Lung (tissue), 11 donors: ENCODE measurements at regions not wholly inside any gene's neighbourhood (a gene's known extent, or its start where the extent isn't known, plus 50 kb on each side); places are given as distances from the start of the nearest gene placed in this dataset.
A peak's percentile ranks its signal among the peaks of the same experiment; 100 is the strongest.

Experiments
- ATAC-seq: fragments of 200-7000 bp; cut with Tn5 transposase; one replicate; pipeline ENCODE4 v1.9.1; 2020; ENCODE audit warnings: moderate number of reproducible peaks; ENCODE audit not compliant: insufficient read depth, low FRiP score
- DNase-seq, 3 donors: peaks; one replicate each; pipeline ENCODE4 v3.0.0-alpha.2; 2013 to 2017
- H3K27ac ChIP-seq, 2 donors: one replicate each; pipeline ENCODE4 v1.5.1; 2013; ENCODE audit warnings: mild to moderate bottlenecking in 2 of 2, moderate library complexity in 2 of 2, control low read depth in 1 of 2, inconsistent platforms in 1 of 2, low read depth in 1 of 2, low read length in 1 of 2
- H3K27me3 ChIP-seq, 3 donors: one replicate each; pipeline ENCODE4 v1.5.1; 2013; ENCODE audit warnings: low read length in 2 of 3; ENCODE audit not compliant: control insufficient read depth in 3 of 3, insufficient read depth in 3 of 3
- H3K36me3 ChIP-seq, 4 donors: one replicate each; pipeline ENCODE4 v1.5.1; 2013; ENCODE audit warnings: low read length in 4 of 4, mild to moderate bottlenecking in 1 of 4, moderate library complexity in 1 of 4; ENCODE audit not compliant: control insufficient read depth in 4 of 4, insufficient read depth in 4 of 4
- H3K4me1 ChIP-seq, 5 donors: one replicate each; pipeline ENCODE4 v1.5.1; 2013; ENCODE audit warnings: low read length in 5 of 5, mild to moderate bottlenecking in 2 of 5, moderate library complexity in 1 of 5; ENCODE audit not compliant: control insufficient read depth in 5 of 5, insufficient read depth in 5 of 5
- H3K4me3 ChIP-seq: one replicate; pipeline ENCODE4 v1.5.1; 2013; ENCODE audit warnings: mild to moderate bottlenecking, control low read depth, moderate library complexity
- H3K9ac ChIP-seq, 2 donors: one replicate each; pipeline ENCODE4 v1.5.1; 2013; ENCODE audit warnings: low read length in 2 of 2, control low read depth in 1 of 2; ENCODE audit not compliant: insufficient read depth in 1 of 2
- H3K9me3 ChIP-seq, 4 donors: one replicate each; pipeline ENCODE4 v1.5.1; 2013; ENCODE audit warnings: low read length in 3 of 4, mild to moderate bottlenecking in 1 of 4, moderate library complexity in 1 of 4; ENCODE audit not compliant: control insufficient read depth in 4 of 4, insufficient read depth in 3 of 4
- WGBS, 2 donors: extraction: QIAGEN DNeasy Blood & Tissue Kit; methylation state at CpG; one replicate each; pipeline ENCODE4 v1.1.7; 2013; 5-methylcytosine and 5-hydroxymethylcytosine counted together
- TF ChIP-seq, protein P1 (sequence below): IDR thresholded peaks from 2 replicates; pipeline ENCODE4 v1.5.1; 2012; ENCODE audit warnings: mild to moderate bottlenecking; ENCODE audit errors: control extremely low read depth, extremely low read depth
- donor health status: control.
- donor health status: control.
- donor health status: Bipolar disorder and iron deficiency.
- donor health status: healthy.
- donor health status: DM: yes; HTN: yes; CAD: no.

DNA sequence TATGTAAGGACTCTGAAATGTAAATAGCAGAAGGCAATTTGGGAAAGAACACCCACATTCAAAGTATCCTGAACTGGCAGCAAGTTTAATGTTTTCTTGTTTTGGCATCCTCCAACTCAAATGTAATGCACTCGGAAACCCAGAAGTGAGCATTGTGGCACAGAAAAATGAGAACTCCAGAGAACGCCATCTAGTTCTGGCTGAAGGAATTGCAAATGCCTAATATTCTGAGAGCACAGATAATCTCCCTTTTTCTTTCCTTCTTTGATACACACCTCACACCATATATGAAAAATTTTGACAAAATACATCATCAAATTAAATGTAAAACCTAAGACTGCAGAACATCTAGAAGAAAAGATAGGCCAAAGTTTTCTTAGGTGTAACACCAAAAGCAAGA, 52.1 kb downstream of the PWWP3B start:
- Histone ChIP-seq H3K27ac (no peak overlapping the region), H3K36me3 (no peaks in the 10 kb centered on the region), H3K27me3 (peaks cover 0 to 17% (median 0%) of the 10 kb centered on the region in 3 donors), H3K9me3 (no peaks in the 10 kb centered on the region), H3K9ac (no peak overlapping the region), H3K4me3 (no peak overlapping the region), H3K4me1 (no peaks in the 10 kb centered on the region)
- TF ChIP-seq, protein P1, sequence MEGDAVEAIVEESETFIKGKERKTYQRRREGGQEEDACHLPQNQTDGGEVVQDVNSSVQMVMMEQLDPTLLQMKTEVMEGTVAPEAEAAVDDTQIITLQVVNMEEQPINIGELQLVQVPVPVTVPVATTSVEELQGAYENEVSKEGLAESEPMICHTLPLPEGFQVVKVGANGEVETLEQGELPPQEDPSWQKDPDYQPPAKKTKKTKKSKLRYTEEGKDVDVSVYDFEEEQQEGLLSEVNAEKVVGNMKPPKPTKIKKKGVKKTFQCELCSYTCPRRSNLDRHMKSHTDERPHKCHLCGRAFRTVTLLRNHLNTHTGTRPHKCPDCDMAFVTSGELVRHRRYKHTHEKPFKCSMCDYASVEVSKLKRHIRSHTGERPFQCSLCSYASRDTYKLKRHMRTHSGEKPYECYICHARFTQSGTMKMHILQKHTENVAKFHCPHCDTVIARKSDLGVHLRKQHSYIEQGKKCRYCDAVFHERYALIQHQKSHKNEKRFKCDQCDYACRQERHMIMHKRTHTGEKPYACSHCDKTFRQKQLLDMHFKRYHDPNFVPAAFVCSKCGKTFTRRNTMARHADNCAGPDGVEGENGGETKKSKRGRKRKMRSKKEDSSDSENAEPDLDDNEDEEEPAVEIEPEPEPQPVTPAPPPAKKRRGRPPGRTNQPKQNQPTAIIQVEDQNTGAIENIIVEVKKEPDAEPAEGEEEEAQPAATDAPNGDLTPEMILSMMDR, result no peak
- DNase-seq (peak in 1 of 3 donors; percentile 2), ATAC-seq (no peak)
- 41 to 50% methylated on average over 2 of the region's 2 CpGs for WGBS, 2 donors

DNA sequence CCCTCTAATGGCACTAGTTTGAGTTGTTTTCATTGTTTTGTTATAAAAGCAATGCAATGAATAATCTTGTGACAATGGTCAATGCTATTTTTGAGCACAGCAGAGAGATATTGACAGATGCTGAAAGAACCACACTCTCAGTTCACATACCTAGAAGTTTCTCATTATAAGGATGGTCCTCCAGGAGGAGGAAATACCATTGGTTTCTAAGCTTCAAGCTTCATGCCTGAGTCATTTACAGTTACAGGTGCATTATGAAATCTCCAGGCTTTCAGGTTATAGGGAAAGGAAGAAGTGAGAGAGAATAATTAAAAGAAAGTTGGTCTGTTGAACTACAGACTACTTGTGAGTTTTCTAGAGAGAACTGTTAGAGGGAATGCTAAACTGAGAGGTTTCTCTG, 75.3 kb downstream of the PWWP3B start:
- Histone ChIP-seq H3K27ac (no peak overlapping the region), H3K4me1 (no peaks in the 10 kb centered on the region), H3K27me3 (peaks cover 0 to 24% (median 5%) of the 10 kb centered on the region in 3 donors), H3K9me3 (no peaks in the 10 kb centered on the region), H3K36me3 (no peaks in the 10 kb centered on the region), H3K9ac (no peak overlapping the region), H3K4me3 (no peak overlapping the region)
- DNase-seq (no peak), ATAC-seq (no peak)
- TF ChIP-seq, protein P1, result no peak

DNA sequence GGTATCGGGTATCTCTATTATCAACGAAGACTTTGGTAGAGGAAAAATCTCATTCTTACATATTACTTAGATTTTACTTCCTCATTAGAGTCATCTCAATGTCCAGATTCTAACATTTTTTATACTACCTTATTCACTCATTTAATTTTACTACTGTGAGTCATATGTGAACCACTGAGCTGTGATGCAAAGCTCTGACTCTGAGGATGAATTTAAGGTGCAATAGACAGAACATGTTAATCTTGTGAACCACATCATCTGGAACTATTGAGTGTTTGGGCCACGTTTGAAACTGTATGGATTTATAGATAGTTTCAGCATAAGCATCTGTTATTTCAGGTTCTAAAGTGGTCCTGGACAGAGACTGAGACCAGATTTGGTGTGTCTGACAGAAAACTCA, 78.4 kb downstream of the PWWP3B start:
- DNase-seq, result no peak
- Histone ChIP-seq H3K27me3 (peaks cover 0 to 19% (median 5%) of the 10 kb centered on the region in 3 donors), H3K4me3 (no peak overlapping the region), H3K36me3 (no peaks in the 10 kb centered on the region), H3K9ac (no peak overlapping the region), H3K27ac (no peak overlapping the region), H3K9me3 (no peaks in the 10 kb centered on the region), H3K4me1 (no peaks in the 10 kb centered on the region)
- 56 to 70% methylated on average over 3 of the region's 3 CpGs for WGBS, 2 donors
- TF ChIP-seq, protein P1, result no peak
- ATAC-seq, result no peak

DNA sequence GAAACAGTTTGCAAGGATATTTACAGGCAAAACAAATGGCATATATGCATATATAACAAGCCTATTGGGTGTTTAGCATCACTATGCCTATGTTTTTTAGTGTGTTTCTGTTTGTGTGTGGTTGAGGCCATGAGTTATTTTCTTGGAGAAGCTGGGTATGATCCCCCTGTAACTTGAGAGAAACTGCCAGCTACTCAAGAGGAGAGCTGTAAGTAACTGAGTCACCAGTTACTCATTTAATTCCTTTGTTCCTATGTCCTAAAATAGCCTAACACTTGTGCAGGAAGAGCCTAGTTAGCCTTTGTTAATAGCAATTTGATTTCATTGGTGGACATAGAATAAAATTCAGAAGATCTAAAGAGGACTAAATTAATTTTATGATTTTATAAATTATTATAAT, 79.1 kb downstream of the PWWP3B start:
- H3K4me3 ChIP-seq, result no peak overlapping the region
- no peak overlapping the region for H3K9ac ChIP-seq
- H3K4me1 ChIP-seq, result no peaks in the 10 kb centered on the region
- TF ChIP-seq, protein P1, result no peak
- no peak for ATAC-seq
- H3K27me3 ChIP-seq, result peaks cover 0 to 19% (median 5%) of the 10 kb centered on the region in 3 donors
- no peak overlapping the region for H3K27ac ChIP-seq
- H3K9me3 ChIP-seq, result no peaks in the 10 kb centered on the region
- DNase-seq, result no peak
- H3K36me3 ChIP-seq, result no peaks in the 10 kb centered on the region
